ENCODE measurements at regions not wholly inside any gene's neighbourhood (a gene's known extent, or its start where the extent isn't known, plus 50 kb on each side); places are given as distances from the start of the nearest gene placed in this dataset.

DNA sequence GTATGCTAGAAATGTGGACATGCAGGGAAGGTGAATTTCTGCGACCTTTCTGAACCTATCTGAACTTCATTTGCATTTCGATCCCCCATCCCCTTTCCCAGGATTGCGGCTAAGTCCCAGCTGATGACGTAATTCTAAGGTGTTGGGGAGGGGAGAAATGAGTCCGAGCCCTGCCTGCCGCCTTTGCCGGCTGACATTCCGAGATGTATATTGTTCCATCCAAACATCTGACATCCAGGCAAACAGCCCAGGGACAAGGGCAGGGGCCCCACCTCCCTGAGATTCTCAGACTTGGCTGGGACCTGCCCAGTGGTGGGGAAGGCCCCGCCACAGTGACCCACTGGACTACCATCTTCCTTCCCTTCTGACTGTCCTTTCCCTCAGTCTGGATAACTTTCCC lies 494.6 kb downstream of the ENC1 start:
- Histone ChIP-seq H3K9me2 (ENCODE audit: insufficient read depth) (peaks cover 27% of the 10 kb centered on the region), H3K79me2 (replicated peaks; ENCODE audit: insufficient read depth) (no peaks in the 10 kb centered on the region), H4K20me1 (replicated peaks; ENCODE audit: insufficient read depth) (no peaks in the 10 kb centered on the region), H2AFZ (no peak overlapping the region), H3F3A (replicated peaks; ENCODE audit: low read depth) (no peaks in the 10 kb centered on the region), H3K27me3 (ENCODE audit: insufficient read depth) (no peaks in the 10 kb centered on the region), H3K27ac (ENCODE audit: low read depth) (no peak overlapping the region), H3K36me3 (ENCODE audit: insufficient read depth) (no peaks in the 10 kb centered on the region), H3K4me2 (no peak overlapping the region), H3K4me3 (no peak overlapping the region), H3K4me1 (ENCODE audit: insufficient read depth) (no peaks in the 10 kb centered on the region)
- H3K27me3 Mint-ChIP-seq (ENCODE audit: insufficient read depth, low read depth, poor library complexity) = no peaks in the 10 kb centered on the region
- no peaks in the 10 kb centered on the region for H3K9me3 Mint-ChIP-seq
- H3K4me1 Mint-ChIP-seq = peaks cover 2% of the 10 kb centered on the region; the same call in 1 of the 3 replicates
- H3K27ac Mint-ChIP-seq = no peak overlapping the region
- H3K36me3 Mint-ChIP-seq (ENCODE audit: low read depth) = no peaks in the 10 kb centered on the region
- DNase-seq (ENCODE audit: low spot score) (peak; percentile 8), ATAC-seq (no peak)
- H3K4me3 Mint-ChIP-seq = no peak overlapping the region
- no peak for TF ChIP-seq JUNB (IDR thresholded peaks at IDR 0.05; ENCODE audit: unreplicated experiment)
- TF ChIP-seq STAT1 (IDR thresholded peaks at IDR 0.05; ENCODE audit: unreplicated experiment) = no peak
- no peak for TF ChIP-seq POLR2AphosphoS5 (IDR thresholded peaks at IDR 0.05; ENCODE audit: low read depth)

DNA sequence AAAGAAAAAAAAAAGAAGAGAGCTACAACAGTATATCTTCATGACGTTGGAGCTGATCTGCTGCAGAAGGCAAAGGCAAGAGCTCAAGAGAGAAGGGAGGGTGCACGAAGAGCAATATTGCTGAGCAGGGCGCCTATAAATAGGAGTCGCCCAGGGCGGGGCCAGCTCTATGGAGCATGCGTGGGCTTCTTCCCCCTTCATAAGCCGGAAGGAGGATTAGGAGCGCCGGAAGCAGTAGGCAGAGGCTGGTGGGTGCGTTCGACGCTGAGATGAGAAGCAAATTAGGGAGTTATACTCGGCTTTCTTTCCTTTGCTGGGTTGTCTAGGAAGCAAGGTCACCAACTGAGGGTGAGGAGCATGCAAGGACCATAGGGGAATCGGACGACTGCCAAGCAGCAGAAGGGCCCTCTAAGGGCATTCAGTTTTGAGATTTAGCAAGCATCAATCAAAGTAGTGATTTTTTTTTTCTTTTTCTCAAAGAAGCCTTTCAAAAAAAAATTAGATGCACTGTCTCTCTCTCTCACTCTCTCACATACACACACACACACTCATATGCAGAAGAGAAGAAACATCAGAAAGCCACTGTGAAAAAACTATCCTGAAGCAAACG lies 496.7 kb downstream of the ENC1 start:
- Histone ChIP-seq H3K4me2 (no peak overlapping the region), H4K20me1 (replicated peaks; ENCODE audit: insufficient read depth) (no peaks in the 10 kb centered on the region), H3K4me3 (no peak overlapping the region), H3K9me2 (ENCODE audit: insufficient read depth) (0 out of 2 replicates have a peak, but pooled peaks cover 15% of the 10 kb centered on the region), H3F3A (replicated peaks; ENCODE audit: low read depth) (no peaks in the 10 kb centered on the region), H3K36me3 (ENCODE audit: insufficient read depth) (no peaks in the 10 kb centered on the region), H3K4me1 (ENCODE audit: insufficient read depth) (peaks cover 1% of the 10 kb centered on the region; the same call in 1 of the 2 replicates), H2AFZ (peak overlapping the region; percentile 72), H3K27ac (ENCODE audit: low read depth) (no peak overlapping the region), H3K27me3 (ENCODE audit: insufficient read depth) (no peaks in the 10 kb centered on the region), H3K79me2 (replicated peaks; ENCODE audit: insufficient read depth) (no peaks in the 10 kb centered on the region)
- DNase-seq (ENCODE audit: low spot score) (no peak), ATAC-seq (no peak)
- TF ChIP-seq, protein P1, sequence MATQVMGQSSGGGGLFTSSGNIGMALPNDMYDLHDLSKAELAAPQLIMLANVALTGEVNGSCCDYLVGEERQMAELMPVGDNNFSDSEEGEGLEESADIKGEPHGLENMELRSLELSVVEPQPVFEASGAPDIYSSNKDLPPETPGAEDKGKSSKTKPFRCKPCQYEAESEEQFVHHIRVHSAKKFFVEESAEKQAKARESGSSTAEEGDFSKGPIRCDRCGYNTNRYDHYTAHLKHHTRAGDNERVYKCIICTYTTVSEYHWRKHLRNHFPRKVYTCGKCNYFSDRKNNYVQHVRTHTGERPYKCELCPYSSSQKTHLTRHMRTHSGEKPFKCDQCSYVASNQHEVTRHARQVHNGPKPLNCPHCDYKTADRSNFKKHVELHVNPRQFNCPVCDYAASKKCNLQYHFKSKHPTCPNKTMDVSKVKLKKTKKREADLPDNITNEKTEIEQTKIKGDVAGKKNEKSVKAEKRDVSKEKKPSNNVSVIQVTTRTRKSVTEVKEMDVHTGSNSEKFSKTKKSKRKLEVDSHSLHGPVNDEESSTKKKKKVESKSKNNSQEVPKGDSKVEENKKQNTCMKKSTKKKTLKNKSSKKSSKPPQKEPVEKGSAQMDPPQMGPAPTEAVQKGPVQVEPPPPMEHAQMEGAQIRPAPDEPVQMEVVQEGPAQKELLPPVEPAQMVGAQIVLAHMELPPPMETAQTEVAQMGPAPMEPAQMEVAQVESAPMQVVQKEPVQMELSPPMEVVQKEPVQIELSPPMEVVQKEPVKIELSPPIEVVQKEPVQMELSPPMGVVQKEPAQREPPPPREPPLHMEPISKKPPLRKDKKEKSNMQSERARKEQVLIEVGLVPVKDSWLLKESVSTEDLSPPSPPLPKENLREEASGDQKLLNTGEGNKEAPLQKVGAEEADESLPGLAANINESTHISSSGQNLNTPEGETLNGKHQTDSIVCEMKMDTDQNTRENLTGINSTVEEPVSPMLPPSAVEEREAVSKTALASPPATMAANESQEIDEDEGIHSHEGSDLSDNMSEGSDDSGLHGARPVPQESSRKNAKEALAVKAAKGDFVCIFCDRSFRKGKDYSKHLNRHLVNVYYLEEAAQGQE (IDR thresholded peaks at IDR 0.05; ENCODE audit: unreplicated experiment) = no peak
- no peak for TF ChIP-seq POLR2AphosphoS5 (IDR thresholded peaks at IDR 0.05; ENCODE audit: low read depth)
- TF ChIP-seq ZNF114 (CRISPR knock-in tag; IDR thresholded peaks at IDR 0.05) = no peak
- no peak for TF ChIP-seq STAT1 (IDR thresholded peaks at IDR 0.05; ENCODE audit: unreplicated experiment)
- Mint-ChIP-seq H3K9me3 (no peaks in the 10 kb centered on the region), H3K4me3 (no peak overlapping the region), H3K4me1 (peaks cover 4% of the 10 kb centered on the region; the same call in 2 of the 3 replicates), H3K27me3 (ENCODE audit: insufficient read depth, low read depth, poor library complexity) (no peaks in the 10 kb centered on the region), H3K36me3 (ENCODE audit: low read depth) (no peaks in the 10 kb centered on the region), H3K27ac (no peak overlapping the region)

DNA sequence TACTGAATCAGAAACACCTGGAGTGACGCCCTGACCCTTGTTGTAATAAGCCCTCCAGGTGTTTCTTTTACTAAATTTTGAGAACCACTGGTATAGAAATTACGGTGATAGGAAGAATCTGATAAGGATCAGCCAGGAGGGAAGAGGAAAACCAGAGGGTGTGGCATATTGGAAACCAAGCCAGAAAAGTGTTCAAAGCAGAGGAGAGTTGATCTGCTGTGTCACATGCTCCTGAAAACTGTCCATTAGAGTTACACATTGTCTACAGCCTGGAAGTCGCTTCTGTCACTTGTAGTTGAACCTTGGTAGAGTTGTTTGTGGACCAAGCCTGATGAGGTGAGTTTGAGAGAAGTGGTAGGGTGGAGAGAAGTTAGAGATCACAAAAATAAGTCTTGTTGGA lies 497.4 kb downstream of the ENC1 start:
- Mint-ChIP-seq H3K27me3 (ENCODE audit: insufficient read depth, low read depth, poor library complexity) (no peaks in the 10 kb centered on the region), H3K9me3 (no peaks in the 10 kb centered on the region), H3K4me1 (peaks cover 10% of the 10 kb centered on the region; the same call in 2 of the 3 replicates), H3K36me3 (ENCODE audit: low read depth) (no peaks in the 10 kb centered on the region), H3K4me3 (no peak overlapping the region), H3K27ac (no peak overlapping the region)
- no peaks in the 10 kb centered on the region for H3F3A ChIP-seq (replicated peaks; ENCODE audit: low read depth)
- H3K79me2 ChIP-seq (replicated peaks; ENCODE audit: insufficient read depth) = no peaks in the 10 kb centered on the region
- H3K9me2 ChIP-seq (ENCODE audit: insufficient read depth) = 0 out of 2 replicates have a peak, but pooled peaks cover 10% of the 10 kb centered on the region
- H3K27me3 ChIP-seq (ENCODE audit: insufficient read depth) = no peaks in the 10 kb centered on the region
- H3K4me3 ChIP-seq = no peak overlapping the region
- no peak overlapping the region for H3K27ac ChIP-seq (ENCODE audit: low read depth)
- no peak overlapping the region for H3K4me2 ChIP-seq
- H2AFZ ChIP-seq = no peak overlapping the region
- ATAC-seq = no peak
- peaks cover 8% of the 10 kb centered on the region; the same call in 1 of the 2 replicates for H3K4me1 ChIP-seq (ENCODE audit: insufficient read depth)
- no peaks in the 10 kb centered on the region for H3K36me3 ChIP-seq (ENCODE audit: insufficient read depth)
- DNase-seq (ENCODE audit: low spot score) = no peak
- H4K20me1 ChIP-seq (replicated peaks; ENCODE audit: insufficient read depth) = no peaks in the 10 kb centered on the region
- no peak for TF ChIP-seq NANOG (IDR thresholded peaks at IDR 0.05; ENCODE audit: borderline replicate concordance)
- no peak for TF ChIP-seq JUNB (IDR thresholded peaks at IDR 0.05; ENCODE audit: unreplicated experiment)
- TF ChIP-seq, protein P2, sequence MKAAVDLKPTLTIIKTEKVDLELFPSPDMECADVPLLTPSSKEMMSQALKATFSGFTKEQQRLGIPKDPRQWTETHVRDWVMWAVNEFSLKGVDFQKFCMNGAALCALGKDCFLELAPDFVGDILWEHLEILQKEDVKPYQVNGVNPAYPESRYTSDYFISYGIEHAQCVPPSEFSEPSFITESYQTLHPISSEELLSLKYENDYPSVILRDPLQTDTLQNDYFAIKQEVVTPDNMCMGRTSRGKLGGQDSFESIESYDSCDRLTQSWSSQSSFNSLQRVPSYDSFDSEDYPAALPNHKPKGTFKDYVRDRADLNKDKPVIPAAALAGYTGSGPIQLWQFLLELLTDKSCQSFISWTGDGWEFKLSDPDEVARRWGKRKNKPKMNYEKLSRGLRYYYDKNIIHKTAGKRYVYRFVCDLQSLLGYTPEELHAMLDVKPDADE (IDR thresholded peaks at IDR 0.05) = no peak

Data from GM23338 (cell line).